ENCODE measurements at regions not wholly inside any gene's neighbourhood (a gene's known extent, or its start where the extent isn't known, plus 50 kb on each side); places are given as distances from the start of the nearest gene placed in this dataset.

DNA sequence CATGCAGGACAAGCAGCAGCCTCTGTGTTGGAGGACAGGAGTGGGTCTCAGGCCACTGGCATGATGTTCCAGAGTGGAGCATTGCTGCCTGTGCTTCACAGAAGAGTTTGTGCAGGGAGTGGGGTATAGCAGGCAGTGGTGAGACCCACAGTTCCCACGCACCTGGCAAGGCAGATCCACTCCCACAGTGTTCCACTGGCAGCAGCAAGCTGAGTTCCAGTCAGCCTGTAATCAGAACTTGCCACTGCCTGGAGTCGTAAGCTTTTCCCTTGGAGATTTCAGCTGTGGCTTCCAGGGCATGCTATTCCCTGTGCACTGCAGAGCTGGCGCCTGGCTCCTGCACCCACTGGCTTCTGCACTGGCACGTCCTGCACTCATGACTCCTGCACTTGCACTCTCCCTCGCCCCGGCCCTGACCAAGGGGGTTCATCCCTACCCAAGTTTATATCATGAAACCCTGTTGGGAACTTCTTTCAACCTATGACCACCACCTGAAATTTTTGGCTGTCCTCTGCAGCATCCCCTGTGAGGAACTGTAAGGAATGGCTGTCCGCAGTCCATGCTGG lies 1144.3 kb downstream of the RAPGEF2 start:
- no peak for DNase-seq

GRCh38 chr4:160251522-160252170 lies 1148.8 kb downstream of the RAPGEF2 start:
- DNase-seq, result no peak

- DNase-seq, result no peak
Observed at GRCh38 chr4:160257318-160257717, 1154.4 kb downstream of the RAPGEF2 start.

GRCh38 chr4:160265014-160265413 lies 1162.1 kb downstream of the RAPGEF2 start:
- DNase-seq, result no peak

- DNase-seq, result no peak
Observed at GRCh38 chr4:160265836-160266235, 1163.0 kb downstream of the RAPGEF2 start.

GRCh38 chr4:160276785-160277325 lies 1174.0 kb downstream of the RAPGEF2 start:
- DNase-seq, result no peak

DNA sequence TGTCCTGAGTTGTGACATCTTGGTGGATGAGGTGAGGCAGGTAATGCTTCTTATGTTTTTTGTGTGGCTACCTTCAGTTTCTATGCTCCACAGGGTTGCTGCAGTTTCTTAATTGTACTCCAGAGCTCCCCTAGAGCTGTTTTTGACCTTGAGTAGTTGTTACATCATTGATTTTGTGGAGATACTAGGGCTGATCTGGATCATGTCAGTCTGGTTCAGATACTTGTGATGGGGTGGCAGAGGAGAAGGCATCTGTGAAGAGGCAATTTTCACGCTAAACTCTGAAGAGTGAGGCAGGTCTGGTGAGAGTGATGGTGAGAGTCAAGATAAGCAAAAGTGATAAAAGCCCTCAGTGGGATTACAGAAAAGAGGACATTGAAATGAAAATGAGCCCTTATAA lies 1180.2 kb downstream of the RAPGEF2 start:
- DNase-seq, result no peak

DNA sequence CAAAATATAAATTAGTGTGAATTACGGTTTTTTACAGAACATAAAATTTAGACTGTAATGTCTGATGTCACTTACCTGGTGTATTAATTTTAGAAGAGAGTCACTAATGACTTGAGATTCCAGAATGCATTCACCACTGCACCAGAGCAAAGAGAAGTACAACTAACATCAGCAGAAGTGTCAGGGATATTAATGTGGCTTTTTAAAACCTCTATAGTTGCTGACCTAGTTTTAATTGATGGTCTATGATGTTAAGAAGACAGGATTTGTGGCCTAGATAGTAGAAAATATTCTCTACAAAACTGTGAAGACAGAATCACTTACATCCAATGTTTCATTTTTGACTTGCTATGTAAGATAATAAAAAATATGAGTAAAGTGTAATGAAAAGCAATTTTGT lies 1181.6 kb downstream of the RAPGEF2 start:
- DNase-seq, result no peak

GRCh38 chr4:160286051-160286450 lies 1183.2 kb downstream of the RAPGEF2 start:
- DNase-seq, result no peak

DNA sequence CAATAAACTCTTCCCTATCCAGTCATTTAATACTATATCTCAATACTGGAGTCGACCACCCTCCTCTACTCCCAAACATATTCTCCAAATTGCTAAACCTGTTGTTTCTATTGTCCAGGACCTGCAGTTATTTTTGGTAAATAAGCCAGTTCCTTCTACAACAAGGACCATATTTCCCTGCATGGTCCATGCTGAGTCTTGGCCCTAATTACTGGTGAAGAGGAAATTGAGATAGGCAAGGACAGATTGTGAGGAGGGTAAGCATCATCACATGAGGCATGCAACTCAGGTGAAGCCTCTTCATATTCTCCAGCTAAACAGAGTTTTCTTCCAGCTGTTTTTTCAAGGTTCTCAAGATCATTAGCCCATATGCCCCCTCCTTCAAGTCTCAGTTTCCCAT lies 1193.6 kb downstream of the RAPGEF2 start:
- no peak for DNase-seq

DNA sequence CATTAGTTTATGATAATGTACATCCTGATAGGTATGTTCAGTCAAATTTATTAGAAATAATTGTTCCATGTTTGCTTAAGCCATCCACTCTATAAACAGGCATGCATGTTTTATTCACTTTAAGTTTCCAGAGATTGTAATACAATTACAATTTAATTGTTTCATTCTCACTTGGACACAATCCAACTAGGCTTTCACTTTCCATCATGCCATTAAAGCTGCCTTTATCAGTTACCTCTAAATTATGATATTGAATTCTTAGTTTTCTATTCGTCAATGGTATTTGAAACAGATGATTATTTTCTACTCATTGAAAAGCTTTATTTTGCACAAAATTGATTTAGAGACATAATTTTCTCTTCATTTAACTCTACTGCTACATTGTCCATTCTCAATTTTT lies 1196.3 kb downstream of the RAPGEF2 start:
- DNase-seq, result no peak

DNA sequence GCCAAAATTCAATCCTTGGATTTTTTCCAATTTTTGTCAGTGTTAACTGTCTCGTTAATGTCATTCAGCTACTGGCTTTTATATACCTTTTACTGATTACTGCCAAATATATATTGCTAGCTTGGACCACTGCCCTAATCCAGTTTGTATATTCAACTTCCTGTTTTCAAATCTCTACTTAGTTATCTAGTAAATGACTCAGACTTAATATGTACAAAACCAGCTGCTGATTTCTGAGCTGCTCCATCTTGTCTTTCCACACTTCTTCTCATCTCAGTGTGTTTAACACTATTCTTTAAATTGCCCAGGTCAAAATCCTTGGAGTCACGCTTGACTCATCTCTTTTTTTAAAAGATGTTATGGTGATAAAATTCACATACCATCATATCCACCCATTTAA lies 1196.7 kb downstream of the RAPGEF2 start:
- DNase-seq, result no peak

DNA sequence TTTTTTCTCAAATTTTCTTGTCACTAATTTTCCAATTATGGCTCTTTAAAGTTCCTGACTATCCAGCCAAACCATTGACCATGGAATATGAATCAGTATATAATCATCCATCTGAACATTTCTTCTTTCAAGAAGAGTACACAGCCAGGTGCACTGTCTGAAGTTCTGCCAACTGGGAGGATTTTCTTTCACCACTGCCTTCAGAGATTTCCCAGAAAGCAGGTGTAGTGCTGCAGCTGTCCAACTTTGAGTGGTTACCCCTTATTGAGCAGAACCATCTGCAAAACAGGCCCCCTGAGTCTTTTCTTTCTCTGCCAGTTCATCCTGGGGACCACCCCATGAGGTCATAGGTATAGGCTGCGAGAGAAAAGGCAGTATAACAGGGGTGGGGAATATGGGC lies 1213.2 kb downstream of the RAPGEF2 start:
- DNase-seq, result no peak

DNA sequence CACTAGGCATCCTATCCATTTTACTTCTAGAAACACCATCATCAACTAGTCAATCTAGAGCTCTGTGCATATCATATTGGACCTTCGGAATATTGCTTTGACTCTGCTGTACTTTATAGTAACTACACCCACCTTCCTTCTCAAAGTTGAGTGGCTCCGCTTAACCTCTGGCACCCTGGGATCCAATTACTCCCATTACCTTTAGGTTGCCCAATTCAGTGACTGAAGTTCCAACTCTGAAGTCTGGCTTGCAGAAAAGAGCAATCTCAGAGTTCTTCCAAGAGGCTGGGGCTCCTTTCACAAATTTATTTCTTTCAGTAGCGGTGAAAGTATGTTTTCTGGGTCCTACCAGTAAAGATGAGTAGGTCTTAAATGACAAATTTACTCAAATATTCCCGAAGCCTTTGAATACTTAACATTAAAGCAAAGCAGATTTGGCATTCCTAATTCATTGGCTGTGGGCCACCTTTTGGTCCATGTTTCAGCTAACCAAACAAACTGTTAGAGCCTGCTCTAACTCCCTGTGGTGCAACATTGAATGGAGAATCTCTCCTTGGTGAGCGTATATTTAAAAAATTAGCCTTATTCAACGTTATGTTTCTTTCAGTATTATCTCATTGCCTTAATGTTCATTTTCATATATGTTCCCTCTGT lies 1215.8 kb downstream of the RAPGEF2 start:
- no peak for DNase-seq

DNA sequence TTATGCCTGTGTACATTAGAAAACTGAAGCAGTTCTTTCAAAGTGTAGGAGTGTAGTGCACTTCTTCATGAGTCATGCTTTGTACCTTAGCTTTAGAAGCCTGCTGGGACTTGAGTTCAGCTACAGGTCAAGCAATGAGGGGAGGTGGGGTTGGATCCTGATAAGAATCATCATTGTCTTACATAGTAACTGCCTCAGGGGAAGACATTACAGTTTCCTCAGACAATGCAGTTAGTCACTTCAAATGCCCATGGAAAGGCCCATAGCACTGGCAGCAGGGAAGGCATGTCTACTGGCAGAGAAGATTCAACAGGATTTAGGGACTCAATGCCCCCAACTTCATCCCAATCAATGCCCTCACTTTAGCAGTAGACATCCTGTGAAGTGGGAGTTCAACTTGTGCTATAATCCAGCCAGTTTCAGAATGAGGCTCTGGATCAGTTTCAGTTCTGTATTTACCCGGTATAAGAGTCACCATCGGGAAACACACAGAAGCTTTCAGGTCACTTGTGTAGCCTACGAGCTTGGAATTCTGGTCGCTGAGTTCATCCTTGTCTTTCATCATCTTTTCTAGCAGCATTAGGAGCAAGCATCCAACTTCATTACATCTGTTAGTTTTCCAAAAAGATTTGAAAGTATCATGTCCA lies 1216.5 kb downstream of the RAPGEF2 start:
- no peak for DNase-seq

- no peak for DNase-seq
Observed at GRCh38 chr4:160319868-160320260, 1217.0 kb downstream of the RAPGEF2 start.

DNA sequence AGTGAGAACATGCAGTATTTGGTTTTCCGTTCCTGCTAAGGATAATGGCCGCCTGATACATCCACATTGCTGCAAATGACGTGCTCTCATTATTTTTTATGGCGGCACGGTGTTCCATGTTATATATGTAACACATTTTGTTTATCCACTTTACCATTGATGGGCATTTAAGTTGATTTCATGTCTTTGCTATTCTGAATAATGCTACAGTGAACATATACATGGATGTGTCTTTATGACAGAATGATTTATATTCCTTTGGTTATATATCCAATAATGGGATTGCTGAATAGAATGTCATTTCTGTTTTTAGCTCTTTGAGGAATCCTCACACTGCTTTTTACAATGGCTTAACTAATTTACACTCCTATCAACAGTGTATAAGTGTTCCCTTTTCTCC lies 1223.2 kb downstream of the RAPGEF2 start:
- DNase-seq, result no peak

DNA sequence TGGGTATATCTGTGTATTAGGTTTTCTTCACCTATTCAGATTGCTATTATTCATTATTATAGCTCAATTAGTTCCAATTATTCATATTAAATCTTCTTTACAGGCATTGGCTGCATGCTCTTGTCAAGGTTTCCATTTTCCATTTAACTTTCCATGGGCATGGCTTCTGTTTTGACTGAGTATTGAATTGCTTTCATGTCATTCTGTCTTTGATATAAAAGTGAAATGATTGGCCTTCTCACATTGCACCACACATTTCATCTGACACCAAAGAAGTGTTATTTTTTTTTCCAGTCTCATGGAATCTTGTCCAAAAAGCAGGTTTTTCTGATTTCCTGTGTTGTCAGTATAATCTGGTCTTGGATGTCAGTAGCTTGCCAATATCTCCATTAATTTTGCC lies 1244.3 kb downstream of the RAPGEF2 start:
- DNase-seq, result no peak

GRCh38 chr4:160350944-160351343 lies 1248.1 kb downstream of the RAPGEF2 start:
- DNase-seq, result no peak

DNA sequence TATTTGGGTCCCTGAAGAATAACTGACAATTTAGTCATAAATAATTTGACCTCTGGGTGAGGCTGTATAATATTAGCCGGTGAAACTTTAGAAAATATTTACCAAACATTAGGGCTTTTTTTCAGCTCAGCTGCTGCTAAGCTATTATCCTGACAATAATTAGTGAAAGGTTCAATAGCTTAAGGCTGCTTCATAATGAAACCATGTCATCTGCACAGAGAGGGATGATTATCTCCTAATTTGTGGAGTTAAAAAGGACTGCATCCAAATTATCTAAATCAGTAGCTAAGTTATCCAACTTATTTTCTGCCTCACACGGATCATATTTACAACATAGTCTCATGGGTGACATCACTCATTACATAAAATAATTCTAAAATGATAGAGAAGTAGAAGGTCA lies 1249.8 kb downstream of the RAPGEF2 start:
- no peak for DNase-seq

DNA sequence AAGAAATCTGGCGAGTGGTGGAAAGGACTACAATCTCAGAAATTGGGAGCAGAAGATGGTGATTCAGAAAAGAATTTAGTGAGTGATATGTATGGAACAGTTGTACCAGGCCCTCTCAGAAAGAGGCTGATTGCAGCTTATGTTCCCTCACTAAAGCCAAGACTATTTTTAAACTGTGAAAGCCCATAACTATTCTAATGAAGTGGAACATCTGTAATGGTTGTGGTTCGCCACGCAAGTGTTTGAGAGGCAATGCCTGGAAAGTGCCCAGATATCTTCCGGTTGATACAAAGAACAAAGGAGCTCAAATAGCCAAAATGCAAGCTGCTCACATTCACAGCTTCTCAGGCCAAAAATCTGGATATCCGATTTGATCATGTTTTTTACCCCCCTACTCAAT lies 1250.7 kb downstream of the RAPGEF2 start:
- no peak for DNase-seq

- no peak for DNase-seq
Observed at GRCh38 chr4:160362478-160362877, 1259.6 kb downstream of the RAPGEF2 start.

DNA sequence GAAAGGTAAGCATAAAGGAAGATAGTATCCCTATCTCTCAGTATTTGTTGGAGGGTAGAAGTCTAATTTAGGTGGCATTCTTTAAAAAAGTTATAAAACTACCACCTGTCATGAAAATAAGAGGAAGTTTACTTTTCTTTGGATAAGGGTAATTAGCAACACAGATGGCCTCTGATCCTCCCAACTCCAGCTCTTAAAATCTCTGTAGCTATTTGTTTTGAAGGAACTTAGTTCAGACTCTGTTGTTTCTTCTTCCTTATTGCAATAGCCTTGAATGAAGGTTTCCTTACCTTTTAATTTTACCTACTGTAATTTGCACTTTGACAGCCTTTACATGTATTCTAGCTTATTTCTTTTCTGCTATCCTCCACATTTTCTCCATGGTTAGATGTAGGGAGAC lies 1261.3 kb downstream of the RAPGEF2 start:
- no peak for DNase-seq
